Adrenal gland (tissue), 9 donors: ENCODE measurements at regions not wholly inside any gene's neighbourhood (a gene's known extent, or its start where the extent isn't known, plus 50 kb on each side); places are given as distances from the start of the nearest gene placed in this dataset.

ENCODE experiments used
- DNase-seq, 7 donors: peaks; one replicate each; pipeline ENCODE4 v3.0.0-alpha.2; 2019 to 2020
- H3K27ac ChIP-seq, 5 donors: fragments of 200-600 bp; sonication (generic) in 4 of 5; 1 replicate in 3 of 5; 2 replicates in 2 of 5; pipeline versions ENCODE4 v1.5.1 to v1.8.0; 2016 to 2020; ENCODE audit warnings: mild to moderate bottlenecking in 1 of 5
- H3K27me3 ChIP-seq: fragments of 200-600 bp; 2 replicates; pipeline ENCODE4 v1.8.0; 2021
- H3K36me3 ChIP-seq, 2 donors: fragments of 200-600 bp; replicated peaks in 1 of 2; 1 replicate in 1 of 2; 2 replicates in 1 of 2; pipeline versions ENCODE4 v1.5.1 to v1.8.0; 2018 to 2022
- H3K4me1 ChIP-seq, 2 donors: fragments of 200-600 bp; replicated peaks in 1 of 2; 1 replicate in 1 of 2; 2 replicates in 1 of 2; pipeline versions ENCODE4 v1.5.1 to v1.8.0; 2018 to 2021
- H3K4me3 ChIP-seq, 4 donors: fragments of 200-600 bp; sonication (generic) in 3 of 4; one replicate each; pipeline ENCODE4 v1.5.1; 2016 to 2018
- H3K9me3 ChIP-seq, 3 donors: fragments of 200-600 bp; sonication (generic) in 1 of 3; replicated peaks in 1 of 3; 1 replicate in 2 of 3; 2 replicates in 1 of 3; pipeline versions ENCODE4 v1.5.1 to v1.8.0; 2016 to 2021
- POLR2A ChIP-seq, 2 donors: fragments of 450-650 bp; IDR thresholded peaks; one replicate each; pipeline ENCODE4 v1.6.1; 2017; ENCODE audit warnings: antibody characterized with exemption in 2 of 2, mild to moderate bottlenecking in 2 of 2, moderate library complexity in 1 of 2
- WGBS, 4 donors: extraction: QIAGEN DNeasy Blood & Tissue Kit in 2 of 4; methylation state at CpG; one replicate each; pipeline versions ENCODE4 v1.1.5 to v1.1.7; 2013 to 2017; 5-methylcytosine and 5-hydroxymethylcytosine counted together
- intact Hi-C, 2 donors: fragments of 100-400 bp; cut with DNase I; formaldehyde crosslinking; loops; one replicate each; pipeline versions ENCODE4 v1.14.1 to v1.15.0; 2022 to 2023
- TF ChIP-seq, protein P1 (sequence below), 6 experiments: fragments of 450-650 bp in 4 of 6; fragments of 200-600 bp in 2 of 6; sonication (generic) in 1 of 6; IDR thresholded peaks; 1 replicate in 5 of 6; 2 replicates in 1 of 6; pipeline versions ENCODE4 v1.5.1 to v1.8.0; 2016 to 2021; ENCODE audit warnings: antibody characterized with exemption in 6 of 6, mild to moderate bottlenecking in 2 of 6, moderate library complexity in 1 of 6
- donor health status: healthy with polysubstance abuse.
- donor health status: Bipolar disorder and iron deficiency.
- donor health status: DM: yes; HTN: yes; CAD: no.
- donor health status: DM: no; HTN: no; CAD: no.
- donor health status: DM: no; HTN: no; CAD: no.

DNA sequence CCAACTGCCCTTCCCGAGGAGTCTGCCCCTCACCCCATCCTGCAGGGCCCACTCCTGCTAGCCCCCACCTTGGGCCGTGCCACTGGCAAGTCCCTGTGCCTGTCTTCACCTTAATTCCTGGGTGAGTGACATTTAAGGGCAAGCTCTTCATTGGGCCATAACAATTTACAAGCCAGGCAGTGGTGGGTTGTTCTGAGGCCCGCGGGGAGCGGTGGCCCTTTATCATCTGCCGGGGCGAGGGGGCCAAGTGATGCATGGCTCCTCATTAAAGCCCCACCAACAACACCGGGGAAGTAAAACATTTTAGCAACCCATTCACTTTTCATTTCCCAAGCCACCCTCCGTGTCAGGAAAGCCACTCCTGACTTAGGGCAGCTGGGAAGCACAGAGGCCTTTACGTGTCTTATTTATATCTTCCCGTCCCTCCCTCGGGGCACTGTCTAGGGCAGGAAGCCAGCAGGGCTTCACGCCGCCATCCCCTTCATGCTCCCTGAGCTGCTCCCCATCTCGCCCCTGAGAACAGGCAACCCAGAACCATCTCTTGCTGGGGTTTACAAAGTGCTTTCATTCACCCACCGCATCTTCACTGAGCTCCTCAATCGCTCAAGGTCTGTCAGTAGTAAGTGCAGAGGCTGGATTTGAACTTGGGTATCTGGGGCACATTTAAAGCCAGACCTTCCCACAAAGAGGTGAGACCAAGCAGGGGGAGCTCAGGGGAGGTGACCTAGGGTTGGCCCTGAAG is 55.5 kb upstream of the CCDC167 start:
- DNase-seq = no peak
- intact Hi-C loops = no loop called here
- no peak overlapping the region for H3K27ac ChIP-seq
- 68 to 87% (median 80%) methylated on average over 12 to 17 of the region's 17 CpGs for WGBS, 4 donors
- TF ChIP-seq, protein P1, sequence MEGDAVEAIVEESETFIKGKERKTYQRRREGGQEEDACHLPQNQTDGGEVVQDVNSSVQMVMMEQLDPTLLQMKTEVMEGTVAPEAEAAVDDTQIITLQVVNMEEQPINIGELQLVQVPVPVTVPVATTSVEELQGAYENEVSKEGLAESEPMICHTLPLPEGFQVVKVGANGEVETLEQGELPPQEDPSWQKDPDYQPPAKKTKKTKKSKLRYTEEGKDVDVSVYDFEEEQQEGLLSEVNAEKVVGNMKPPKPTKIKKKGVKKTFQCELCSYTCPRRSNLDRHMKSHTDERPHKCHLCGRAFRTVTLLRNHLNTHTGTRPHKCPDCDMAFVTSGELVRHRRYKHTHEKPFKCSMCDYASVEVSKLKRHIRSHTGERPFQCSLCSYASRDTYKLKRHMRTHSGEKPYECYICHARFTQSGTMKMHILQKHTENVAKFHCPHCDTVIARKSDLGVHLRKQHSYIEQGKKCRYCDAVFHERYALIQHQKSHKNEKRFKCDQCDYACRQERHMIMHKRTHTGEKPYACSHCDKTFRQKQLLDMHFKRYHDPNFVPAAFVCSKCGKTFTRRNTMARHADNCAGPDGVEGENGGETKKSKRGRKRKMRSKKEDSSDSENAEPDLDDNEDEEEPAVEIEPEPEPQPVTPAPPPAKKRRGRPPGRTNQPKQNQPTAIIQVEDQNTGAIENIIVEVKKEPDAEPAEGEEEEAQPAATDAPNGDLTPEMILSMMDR (IDR thresholded peaks at IDR 0.05) = no peak
- TF ChIP-seq POLR2A (IDR thresholded peaks at IDR 0.05) = no peak
- H3K4me1 ChIP-seq = no peaks in the 10 kb centered on the region
- H3K27me3 ChIP-seq = no peaks in the 10 kb centered on the region
- H3K4me3 ChIP-seq = no peak overlapping the region
- H3K36me3 ChIP-seq = no peaks in the 10 kb centered on the region
- H3K9me3 ChIP-seq = no peaks in the 10 kb centered on the region

DNA sequence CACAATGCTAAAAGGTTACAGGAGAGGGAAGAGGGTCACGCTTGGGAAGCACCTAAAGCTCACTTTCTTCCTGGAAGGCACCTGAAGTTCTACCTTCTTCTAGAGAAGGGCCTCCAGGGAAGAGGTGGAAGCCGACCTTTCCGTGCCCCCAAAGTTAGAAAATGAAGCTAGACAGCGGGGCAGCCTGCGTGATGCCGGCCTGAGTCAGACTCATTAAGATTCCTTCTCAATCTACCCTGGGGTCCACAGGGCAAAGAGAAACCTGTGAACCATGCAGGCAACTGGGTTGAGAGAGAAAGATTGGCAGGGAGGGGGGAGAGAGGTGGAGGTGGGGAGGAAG is 54.8 kb upstream of the CCDC167 start:
- 86 to 92% (median 89%) methylated on average over 6 of the region's 6 CpGs for WGBS, 4 donors
- no peak overlapping the region for H3K4me3 ChIP-seq
- intact Hi-C loops = no loop called here

DNA sequence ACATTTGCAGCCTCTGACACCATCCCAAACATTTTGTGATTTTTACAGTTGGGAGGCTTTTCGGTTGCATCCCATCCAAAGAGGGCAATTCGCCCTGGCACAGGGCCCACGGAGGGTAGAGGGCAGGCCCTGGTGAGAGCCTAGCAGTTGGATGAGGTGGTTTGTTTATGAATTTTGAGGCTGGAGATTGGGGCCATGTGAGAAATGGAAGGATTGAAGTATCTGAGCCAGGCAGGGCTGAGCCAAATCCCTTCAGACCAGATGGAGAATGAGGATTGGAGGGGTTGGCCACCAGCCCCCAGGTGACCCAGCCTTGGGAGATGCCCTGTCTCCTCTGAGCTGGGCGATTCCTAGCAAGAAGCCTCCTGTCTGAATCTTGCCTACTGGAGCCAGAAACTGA is 52.6 kb upstream of the CCDC167 start:
- Histone ChIP-seq H3K4me1 (peaks cover 0 to 5% of the 10 kb centered on the region in 2 donors), H3K9me3 (no peaks in the 10 kb centered on the region), H3K27ac (no peak overlapping the region), H3K36me3 (no peaks in the 10 kb centered on the region), H3K4me3 (no peak overlapping the region), H3K27me3 (no peaks in the 10 kb centered on the region)
- no peak for DNase-seq
- 68 to 84% (median 75%) methylated on average over 3 to 4 of the region's 4 CpGs for WGBS, 4 donors
- TF ChIP-seq POLR2A (IDR thresholded peaks at IDR 0.05) = no peak
- TF ChIP-seq, protein P1 (IDR thresholded peaks at IDR 0.05) = no peak
- intact Hi-C loops = no loop called here

More for the DNA sequence above, 54.8 kb upstream of the CCDC167 start:
- DNase-seq = no peak
- no peaks in the 10 kb centered on the region for H3K9me3 ChIP-seq
- TF ChIP-seq, protein P1 (IDR thresholded peaks at IDR 0.05) = no peak
- TF ChIP-seq POLR2A (IDR thresholded peaks at IDR 0.05) = no peak
- H3K27me3 ChIP-seq = no peaks in the 10 kb centered on the region
- H3K36me3 ChIP-seq = no peaks in the 10 kb centered on the region
- no peaks in the 10 kb centered on the region for H3K4me1 ChIP-seq
- no peak overlapping the region for H3K27ac ChIP-seq

DNA sequence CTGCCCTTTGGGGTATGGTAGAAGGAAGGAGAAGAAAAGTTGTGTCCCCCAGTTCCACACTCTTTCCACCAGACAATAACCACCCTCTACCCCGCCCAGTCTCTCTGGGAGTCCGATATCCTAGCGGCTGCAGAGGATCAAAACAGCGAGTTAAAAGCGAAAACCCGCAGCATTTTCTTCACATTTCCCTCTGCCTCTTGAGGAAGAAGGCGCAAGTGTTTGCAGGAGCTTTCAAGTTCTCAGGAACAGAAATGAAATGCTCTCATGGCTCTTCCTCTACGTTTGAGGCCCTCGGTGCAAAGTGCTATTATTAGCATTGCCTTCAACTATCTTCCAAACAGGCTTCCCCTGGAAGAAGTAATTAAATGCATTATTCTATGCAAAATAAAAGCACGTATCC is 52.2 kb upstream of the CCDC167 start:
- Histone ChIP-seq H3K36me3 (no peaks in the 10 kb centered on the region), H3K4me1 (peaks cover 0 to 5% of the 10 kb centered on the region in 2 donors), H3K9me3 (no peaks in the 10 kb centered on the region), H3K27me3 (no peaks in the 10 kb centered on the region), H3K27ac (no peak overlapping the region), H3K4me3 (no peak overlapping the region)
- TF ChIP-seq POLR2A (IDR thresholded peaks at IDR 0.05) = no peak
- TF ChIP-seq, protein P1 (IDR thresholded peaks at IDR 0.05) = no peak
- no peak for DNase-seq
- intact Hi-C loops = no loop called here
- 57 to 70% (median 61%) methylated on average over 10 of the region's 10 CpGs for WGBS, 4 donors
